B cell (primary cell): ENCODE measurements at regions not wholly inside any gene's neighbourhood (a gene's known extent, or its start where the extent isn't known, plus 50 kb on each side); places are given as distances from the start of the nearest gene placed in this dataset.

Source experiments
- EZH2 ChIP-seq: IDR thresholded peaks from 2 replicates; pipeline ENCODE4 v1.6.1; 2012; ENCODE audit warnings: borderline replicate concordance, low read depth, mild to moderate bottlenecking, moderate library complexity, low read length; ENCODE audit not compliant: insufficient read depth, poor library complexity, severe bottlenecking
- TF ChIP-seq, protein P1 (sequence below): fragments of 200-600 bp; IDR thresholded peaks from one replicate; pipeline ENCODE4 v1.8.0; 2022; ENCODE audit warnings: antibody characterized with exemption, mild to moderate bottlenecking

DNA sequence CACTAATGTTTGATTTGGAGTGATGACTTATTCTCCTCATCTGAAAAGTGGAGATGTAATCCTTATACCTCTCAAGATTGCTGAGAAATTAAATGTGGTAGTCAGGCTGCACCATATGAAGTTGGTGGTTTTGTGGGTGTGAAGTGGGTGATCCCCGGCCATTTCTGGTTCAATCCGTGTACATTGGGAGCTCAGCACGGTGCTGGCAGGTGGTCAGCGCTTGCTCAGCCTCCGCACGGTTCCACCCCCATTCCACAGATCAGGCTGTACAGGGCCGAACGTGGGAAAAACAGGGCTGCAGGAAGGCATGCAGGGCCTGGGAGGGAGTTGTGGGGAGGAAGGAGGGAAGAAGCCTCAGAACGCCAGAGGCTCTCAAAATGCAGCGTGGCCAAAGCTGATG is 198.3 kb downstream of the INO80D start:
- no peak for TF ChIP-seq EZH2
- TF ChIP-seq, protein P1, sequence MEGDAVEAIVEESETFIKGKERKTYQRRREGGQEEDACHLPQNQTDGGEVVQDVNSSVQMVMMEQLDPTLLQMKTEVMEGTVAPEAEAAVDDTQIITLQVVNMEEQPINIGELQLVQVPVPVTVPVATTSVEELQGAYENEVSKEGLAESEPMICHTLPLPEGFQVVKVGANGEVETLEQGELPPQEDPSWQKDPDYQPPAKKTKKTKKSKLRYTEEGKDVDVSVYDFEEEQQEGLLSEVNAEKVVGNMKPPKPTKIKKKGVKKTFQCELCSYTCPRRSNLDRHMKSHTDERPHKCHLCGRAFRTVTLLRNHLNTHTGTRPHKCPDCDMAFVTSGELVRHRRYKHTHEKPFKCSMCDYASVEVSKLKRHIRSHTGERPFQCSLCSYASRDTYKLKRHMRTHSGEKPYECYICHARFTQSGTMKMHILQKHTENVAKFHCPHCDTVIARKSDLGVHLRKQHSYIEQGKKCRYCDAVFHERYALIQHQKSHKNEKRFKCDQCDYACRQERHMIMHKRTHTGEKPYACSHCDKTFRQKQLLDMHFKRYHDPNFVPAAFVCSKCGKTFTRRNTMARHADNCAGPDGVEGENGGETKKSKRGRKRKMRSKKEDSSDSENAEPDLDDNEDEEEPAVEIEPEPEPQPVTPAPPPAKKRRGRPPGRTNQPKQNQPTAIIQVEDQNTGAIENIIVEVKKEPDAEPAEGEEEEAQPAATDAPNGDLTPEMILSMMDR: no peak
